ENCODE measurements at regions not wholly inside any gene's neighbourhood (a gene's known extent, or its start where the extent isn't known, plus 50 kb on each side); places are given as distances from the start of the nearest gene placed in this dataset.
"Not testable (repeated sequence)": the region's sequence is repeated elsewhere in the genome, so short reads cannot be mapped to it uniquely, and the experiment has no call there.

DNA sequence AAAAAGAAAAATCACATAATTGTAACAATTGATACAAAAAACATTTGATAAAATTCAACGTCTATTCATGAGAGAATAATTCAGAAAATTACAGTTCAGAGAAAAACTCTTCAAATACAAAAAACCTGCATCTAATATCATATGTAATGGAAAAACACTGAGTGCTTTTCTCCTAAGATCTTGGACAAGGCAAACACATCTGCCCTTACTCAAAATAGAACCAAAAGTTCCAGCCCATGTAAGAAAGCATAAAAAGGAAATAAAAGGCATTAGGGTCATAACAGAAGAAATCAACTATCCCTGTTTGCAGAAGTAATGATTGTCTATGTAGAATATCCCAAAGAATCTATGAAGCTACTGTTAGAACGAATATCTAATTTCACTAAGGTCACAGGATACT is 721.4 kb downstream of the RFPL4B start:
- H3K27ac ChIP-seq: no peak overlapping the region
- no peak for TF ChIP-seq ZFX (IDR thresholded peaks at IDR 0.05)
- TF ChIP-seq, protein P1, sequence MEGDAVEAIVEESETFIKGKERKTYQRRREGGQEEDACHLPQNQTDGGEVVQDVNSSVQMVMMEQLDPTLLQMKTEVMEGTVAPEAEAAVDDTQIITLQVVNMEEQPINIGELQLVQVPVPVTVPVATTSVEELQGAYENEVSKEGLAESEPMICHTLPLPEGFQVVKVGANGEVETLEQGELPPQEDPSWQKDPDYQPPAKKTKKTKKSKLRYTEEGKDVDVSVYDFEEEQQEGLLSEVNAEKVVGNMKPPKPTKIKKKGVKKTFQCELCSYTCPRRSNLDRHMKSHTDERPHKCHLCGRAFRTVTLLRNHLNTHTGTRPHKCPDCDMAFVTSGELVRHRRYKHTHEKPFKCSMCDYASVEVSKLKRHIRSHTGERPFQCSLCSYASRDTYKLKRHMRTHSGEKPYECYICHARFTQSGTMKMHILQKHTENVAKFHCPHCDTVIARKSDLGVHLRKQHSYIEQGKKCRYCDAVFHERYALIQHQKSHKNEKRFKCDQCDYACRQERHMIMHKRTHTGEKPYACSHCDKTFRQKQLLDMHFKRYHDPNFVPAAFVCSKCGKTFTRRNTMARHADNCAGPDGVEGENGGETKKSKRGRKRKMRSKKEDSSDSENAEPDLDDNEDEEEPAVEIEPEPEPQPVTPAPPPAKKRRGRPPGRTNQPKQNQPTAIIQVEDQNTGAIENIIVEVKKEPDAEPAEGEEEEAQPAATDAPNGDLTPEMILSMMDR (conservative IDR thresholded peaks at IDR 0.05): no peak

DNA sequence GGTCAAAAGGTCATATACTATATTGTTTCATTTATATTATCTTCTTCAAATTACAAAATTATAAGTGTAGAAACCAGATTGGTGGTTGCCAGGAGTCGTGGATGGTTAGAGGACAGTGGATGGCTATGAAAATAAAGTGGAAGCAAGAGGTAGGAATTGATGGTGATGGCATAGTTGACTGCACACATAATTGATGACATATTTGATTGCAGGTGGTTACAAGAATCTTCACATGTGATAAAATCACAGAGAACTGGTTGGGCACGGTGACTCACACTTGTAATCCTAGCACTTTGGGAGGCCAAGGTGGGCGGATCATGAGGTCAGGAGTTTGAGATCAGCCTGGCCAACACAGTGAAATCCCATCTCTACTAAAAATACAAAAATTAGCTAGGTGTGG is 723.6 kb downstream of the RFPL4B start:
- H3K27ac ChIP-seq: not testable (repeated sequence)

DNA sequence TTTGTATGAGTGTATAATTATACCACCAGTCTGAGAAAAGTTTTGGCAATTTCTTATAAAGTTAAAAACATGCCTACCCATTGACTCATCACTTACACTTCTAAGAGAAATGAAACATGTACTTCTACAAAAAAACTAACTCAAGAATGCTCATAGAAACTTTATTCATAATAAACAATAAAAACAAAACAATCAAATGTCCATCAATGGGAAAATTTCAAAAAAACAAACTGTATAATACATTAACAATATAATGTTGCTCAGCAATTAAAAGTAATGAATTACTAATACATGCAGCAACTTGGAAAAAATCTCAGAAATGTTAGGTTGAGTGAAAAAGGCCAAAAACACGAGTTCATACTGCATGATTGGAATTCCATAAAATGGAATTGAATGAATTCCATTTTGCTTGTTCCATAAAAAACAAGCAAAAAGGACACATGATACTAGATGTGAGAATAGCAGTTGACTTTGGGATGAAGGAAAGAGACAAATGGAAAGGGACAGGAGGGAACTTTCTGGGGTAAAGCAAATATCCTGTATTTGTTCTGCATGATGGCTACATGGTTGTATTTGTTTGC is 726.6 kb downstream of the RFPL4B start:
- TF ChIP-seq, protein P1 (conservative IDR thresholded peaks at IDR 0.05): no peak
- no peak for TF ChIP-seq ZFX (IDR thresholded peaks at IDR 0.05)
- H3K27ac ChIP-seq: no peak overlapping the region

DNA sequence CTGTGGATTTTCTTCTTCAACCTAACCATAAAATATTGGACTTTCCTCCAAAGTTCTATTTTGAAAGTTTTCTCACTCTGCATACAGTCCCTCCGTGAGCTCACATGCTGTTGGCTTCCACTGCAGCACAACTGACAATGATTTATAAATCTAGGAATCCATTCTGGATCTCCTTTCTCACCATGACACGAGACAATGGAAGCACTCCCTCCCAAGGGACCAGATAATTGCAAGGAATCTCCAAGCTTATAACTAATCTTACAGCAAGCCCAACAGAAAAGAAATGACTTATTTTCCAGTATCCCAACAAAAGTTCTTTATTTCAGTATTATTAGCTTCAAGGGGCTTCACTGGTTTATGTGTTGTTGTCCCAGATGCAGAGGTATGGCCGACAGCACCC is 729.0 kb downstream of the RFPL4B start:
- H3K27ac ChIP-seq: no peak overlapping the region
- no peak for TF ChIP-seq ZFX (IDR thresholded peaks at IDR 0.05)
- TF ChIP-seq, protein P1 (conservative IDR thresholded peaks at IDR 0.05): no peak

DNA sequence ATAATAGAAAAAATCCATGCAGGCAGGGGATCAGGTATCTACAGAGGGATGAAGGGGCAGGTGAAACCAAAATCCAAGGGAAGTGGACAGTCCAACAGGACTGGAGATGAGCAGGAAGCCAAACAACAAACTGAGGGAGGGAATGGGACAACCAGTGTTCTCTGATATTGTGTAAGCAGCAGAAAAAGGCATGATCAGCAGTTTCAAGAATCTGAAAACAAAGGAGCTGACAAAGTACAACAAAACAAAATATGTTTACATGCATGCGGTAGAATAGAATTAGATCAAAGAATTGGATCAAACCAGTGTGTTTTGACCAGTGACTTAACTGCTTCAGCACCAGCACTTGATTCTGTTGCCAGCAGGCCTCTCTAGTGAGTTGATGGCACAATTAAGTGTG is 729.7 kb downstream of the RFPL4B start:
- TF ChIP-seq ZFX (IDR thresholded peaks at IDR 0.05): no peak
- TF ChIP-seq, protein P1 (conservative IDR thresholded peaks at IDR 0.05): no peak
- no peak overlapping the region for H3K27ac ChIP-seq

- TF ChIP-seq, protein P1 (conservative IDR thresholded peaks at IDR 0.05): no peak
- no peak for TF ChIP-seq ZFX (IDR thresholded peaks at IDR 0.05)
- no peak overlapping the region for H3K27ac ChIP-seq
Measured at GRCh38 chr6:113077794-113078193, 730.7 kb downstream of the RFPL4B start.

DNA sequence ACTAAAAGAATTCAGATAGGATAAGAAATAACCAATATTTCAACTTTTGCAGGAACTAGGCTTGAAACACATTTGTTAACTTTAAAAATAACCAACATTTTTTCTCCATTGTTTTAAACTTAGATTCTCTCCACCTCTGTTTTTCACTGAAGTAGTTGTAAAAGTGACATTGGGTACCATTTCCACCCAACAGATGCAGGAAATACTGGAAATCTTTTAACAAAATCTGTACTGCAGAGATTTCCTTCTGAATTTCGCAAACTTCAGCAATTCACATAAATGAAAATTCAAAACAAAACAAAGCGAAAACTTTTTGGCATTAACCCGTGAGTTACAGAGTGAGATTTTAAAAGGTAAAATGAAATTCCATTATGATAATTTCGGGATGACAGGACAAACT is 731.7 kb downstream of the RFPL4B start:
- TF ChIP-seq ZFX (IDR thresholded peaks at IDR 0.05): no peak
- TF ChIP-seq, protein P1 (conservative IDR thresholded peaks at IDR 0.05): no peak
- no peak overlapping the region for H3K27ac ChIP-seq

GRCh38 chr6:113082745-113083144 is 735.6 kb downstream of the RFPL4B start:
- no peak overlapping the region for H3K27ac ChIP-seq
- TF ChIP-seq ZFX (IDR thresholded peaks at IDR 0.05): no peak
- TF ChIP-seq, protein P1 (conservative IDR thresholded peaks at IDR 0.05): no peak

Data from C4-2B (cell line).